ENCODE measurements at regions not wholly inside any gene's neighbourhood (a gene's known extent, or its start where the extent isn't known, plus 50 kb on each side); places are given as distances from the start of the nearest gene placed in this dataset.

- no peak overlapping the region for H3K27ac ChIP-seq
- no peaks in the 10 kb centered on the region for H3K36me3 ChIP-seq
- H3K27me3 ChIP-seq, result no peaks in the 10 kb centered on the region
- intact Hi-C loops (cut with DNase I), result no loop called here
- WGBS, 2 donors, result 75 to 84% methylated on average over 4 of the region's 4 CpGs
- H3K4me1 ChIP-seq, result no peaks in the 10 kb centered on the region
- no peaks in the 10 kb centered on the region for H3K9me3 ChIP-seq
- TF ChIP-seq CTCF (IDR thresholded peaks at IDR 0.05) (no peak), POLR2A (IDR thresholded peaks at IDR 0.05) (no peak), EP300 (IDR thresholded peaks at IDR 0.05) (no peak), POLR2AphosphoS5 (IDR thresholded peaks at IDR 0.05) (no peak)
- H3K4me3 ChIP-seq, result no peak overlapping the region
- no peak for DNase-seq
Measured at GRCh38 chr11:15500643-15501042, 385.9 kb downstream of the INSC start.

- DNase-seq, result no peak
- Histone ChIP-seq H3K9me3 (no peaks in the 10 kb centered on the region), H3K27me3 (no peaks in the 10 kb centered on the region), H3K4me3 (no peak overlapping the region), H3K36me3 (no peaks in the 10 kb centered on the region), H3K4me1 (no peaks in the 10 kb centered on the region), H3K27ac (no peak overlapping the region)
- TF ChIP-seq POLR2A (IDR thresholded peaks at IDR 0.05) (no peak), POLR2AphosphoS5 (IDR thresholded peaks at IDR 0.05) (no peak), EP300 (IDR thresholded peaks at IDR 0.05) (no peak), CTCF (IDR thresholded peaks at IDR 0.05) (no peak)
- intact Hi-C loops (cut with DNase I), result no loop called here
- 79 to 85% methylated on average over 7 of the region's 7 CpGs for WGBS, 2 donors
Measured at GRCh38 chr11:15501566-15501965, 386.8 kb downstream of the INSC start.

GRCh38 chr11:15505155-15505554, 390.4 kb downstream of the INSC start:
- no peaks in the 10 kb centered on the region for H3K4me1 ChIP-seq
- 96 to 98% methylated on average over 1 of the region's 1 CpG for WGBS, 2 donors
- no peaks in the 10 kb centered on the region for H3K9me3 ChIP-seq
- intact Hi-C loops (cut with DNase I), result no loop called here
- H3K27ac ChIP-seq, result no peak overlapping the region
- TF ChIP-seq POLR2AphosphoS5 (IDR thresholded peaks at IDR 0.05) (no peak), CTCF (IDR thresholded peaks at IDR 0.05) (no peak), EP300 (IDR thresholded peaks at IDR 0.05) (no peak), POLR2A (IDR thresholded peaks at IDR 0.05) (no peak)
- DNase-seq, result no peak
- no peaks in the 10 kb centered on the region for H3K27me3 ChIP-seq
- H3K36me3 ChIP-seq, result no peaks in the 10 kb centered on the region
- H3K4me3 ChIP-seq, result no peak overlapping the region

GRCh38 chr11:15507592-15507991, 392.9 kb downstream of the INSC start:
- no peak for DNase-seq
- Histone ChIP-seq H3K27me3 (no peaks in the 10 kb centered on the region), H3K27ac (no peak overlapping the region), H3K36me3 (no peaks in the 10 kb centered on the region), H3K9me3 (no peaks in the 10 kb centered on the region), H3K4me3 (no peak overlapping the region), H3K4me1 (no peaks in the 10 kb centered on the region)
- TF ChIP-seq POLR2A (IDR thresholded peaks at IDR 0.05) (no peak), EP300 (IDR thresholded peaks at IDR 0.05) (no peak), POLR2AphosphoS5 (IDR thresholded peaks at IDR 0.05) (no peak), CTCF (IDR thresholded peaks at IDR 0.05) (no peak)
- intact Hi-C loops (cut with DNase I), result no loop called here
- WGBS, 2 donors, result 12 to 58% methylated on average over 6 of the region's 6 CpGs

GRCh38 chr11:15509082-15509481, 394.4 kb downstream of the INSC start:
- no peaks in the 10 kb centered on the region for H3K27me3 ChIP-seq
- H3K4me3 ChIP-seq, result no peak overlapping the region
- no peak for DNase-seq
- H3K27ac ChIP-seq, result no peak overlapping the region
- TF ChIP-seq POLR2A (IDR thresholded peaks at IDR 0.05), result no peak
- no peak for TF ChIP-seq EP300 (IDR thresholded peaks at IDR 0.05)
- TF ChIP-seq CTCF (IDR thresholded peaks at IDR 0.05), result no peak
- TF ChIP-seq POLR2AphosphoS5 (IDR thresholded peaks at IDR 0.05), result no peak
- intact Hi-C loops (cut with DNase I), result no loop called here
- H3K36me3 ChIP-seq, result no peaks in the 10 kb centered on the region
- H3K9me3 ChIP-seq, result no peaks in the 10 kb centered on the region
- no peaks in the 10 kb centered on the region for H3K4me1 ChIP-seq
- 90 to 94% methylated on average over 2 of the region's 2 CpGs for WGBS, 2 donors
